GM12891 (cell line): ENCODE measurements at regions not wholly inside any gene's neighbourhood (a gene's known extent, or its start where the extent isn't known, plus 50 kb on each side); places are given as distances from the start of the nearest gene placed in this dataset.
"Not testable (repeated sequence)": the region's sequence is repeated elsewhere in the genome, so short reads cannot be mapped to it uniquely, and the experiment has no call there.

ENCODE experiments used
- DNase-seq: peaks from one replicate; pipeline ENCODE4 v3.0.0; 2011; ENCODE audit warnings: low spot score; ENCODE audit not compliant: insufficient read length
- FAIRE-seq: peaks from 2 replicates; lab custom pipeline; 2011; peaks lifted over from hg19 to GRCh38; lab: Jason Lieb, UNC
- PAX5 ChIP-seq: IDR thresholded peaks from 2 replicates; pipeline ENCODE4 v1.6.1; 2011; ENCODE audit warnings: low read length, moderate library complexity, mild to moderate bottlenecking; ENCODE audit not compliant: insufficient read depth, severe bottlenecking
- POLR2A ChIP-seq: IDR thresholded peaks from 2 replicates; pipeline ENCODE4 v1.6.1; 2011; ENCODE audit warnings: low read depth, low read length, control low read depth
- POLR2AphosphoS5 ChIP-seq: IDR thresholded peaks from 2 replicates; pipeline ENCODE4 v1.6.1; 2011; ENCODE audit warnings: low read depth, low read length, control low read depth
- POU2F2 ChIP-seq: IDR thresholded peaks from 2 replicates; pipeline ENCODE4 v1.6.1; 2011; ENCODE audit warnings: low read depth, mild to moderate bottlenecking, control low read depth, low read length, moderate library complexity
- SPI1 ChIP-seq: IDR thresholded peaks from 2 replicates; pipeline ENCODE4 v1.6.1; 2011; ENCODE audit warnings: low read depth, low read length, control low read depth
- TAF1 ChIP-seq: IDR thresholded peaks from 2 replicates; pipeline ENCODE4 v1.6.1; 2011; ENCODE audit warnings: low read depth, low read length, control low read depth

GRCh38 chr6:106750946-106751345 lies 121.6 kb downstream of the QRSL1 start:
- TF ChIP-seq SPI1 (no peak), POU2F2 (no peak), POLR2A (no peak), POLR2AphosphoS5 (no peak), PAX5 (no peak), TAF1 (no peak)
- FAIRE-seq (no peak), DNase-seq (no peak)

DNA sequence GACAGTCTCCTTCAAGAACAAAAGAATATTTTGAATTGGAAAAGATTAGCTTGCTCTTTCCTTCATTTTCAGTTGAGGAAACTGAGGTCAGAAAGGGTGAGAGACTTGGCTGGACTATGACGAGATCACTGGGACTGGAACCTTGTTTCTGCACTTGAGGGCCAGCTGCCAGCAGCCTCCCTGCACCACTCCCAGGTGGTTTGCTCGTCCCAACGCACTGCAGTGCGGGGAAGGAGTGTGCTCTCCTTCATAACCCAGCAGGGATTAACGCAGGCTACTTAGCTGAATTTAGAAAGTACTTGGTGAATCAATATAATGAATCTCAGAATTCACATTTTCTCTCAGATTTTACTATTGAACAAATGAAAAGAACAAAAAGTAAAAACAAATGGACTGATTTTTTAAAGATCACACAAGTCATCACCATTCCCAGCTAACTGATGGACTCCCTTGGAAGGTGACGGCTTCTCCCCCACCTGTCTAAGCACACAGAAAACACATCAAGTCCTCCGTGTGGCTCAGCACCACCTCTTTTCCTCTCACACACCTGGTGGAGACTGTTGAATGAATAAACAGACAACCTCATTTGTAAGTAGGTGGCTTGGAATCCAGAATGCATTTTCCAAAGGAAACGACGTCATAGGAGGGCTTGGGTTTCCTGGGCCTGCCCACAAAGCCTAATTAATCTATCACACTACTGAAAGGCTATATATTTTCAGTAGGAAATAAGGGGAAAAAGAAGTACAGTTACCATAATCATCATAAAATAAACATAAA lies 121.0 kb downstream of the QRSL1 start:
- TF ChIP-seq PAX5: no peak
- TF ChIP-seq POLR2A: no peak
- TF ChIP-seq SPI1: no peak
- TF ChIP-seq POU2F2: no peak
- no peak for TF ChIP-seq POLR2AphosphoS5
- no peak for TF ChIP-seq TAF1
- no peak for DNase-seq
- no peak for FAIRE-seq

- DNase-seq (no peak), FAIRE-seq (no peak)
- TF ChIP-seq PAX5 (no peak), POU2F2 (no peak)
These were observed 120.2 kb downstream of the QRSL1 start for GRCh38 chr6:106749609-106750008.

GRCh38 chr6:106748547-106749207 lies 119.3 kb downstream of the QRSL1 start:
- FAIRE-seq: no peak
- no peak for DNase-seq
- TF ChIP-seq PAX5: no peak

GRCh38 chr6:106747139-106747538 lies 117.8 kb downstream of the QRSL1 start:
- FAIRE-seq (no peak), DNase-seq (no peak)
- TF ChIP-seq POLR2A: no peak
- TF ChIP-seq PAX5: no peak
- no peak for TF ChIP-seq TAF1
- TF ChIP-seq POU2F2: no peak
- TF ChIP-seq POLR2AphosphoS5: no peak
- TF ChIP-seq SPI1: no peak

- no peak for FAIRE-seq
- no peak for DNase-seq
- TF ChIP-seq PAX5 (no peak), POLR2AphosphoS5 (no peak), SPI1 (no peak), POLR2A (no peak), TAF1 (no peak), POU2F2 (no peak)
These were observed 117.3 kb downstream of the QRSL1 start for GRCh38 chr6:106746652-106747051.

GRCh38 chr6:106745824-106746582 lies 116.6 kb downstream of the QRSL1 start:
- DNase-seq: no peak
- TF ChIP-seq POLR2AphosphoS5 (no peak), POLR2A (no peak), TAF1 (no peak), PAX5 (no peak), SPI1 (no peak)
- no peak for FAIRE-seq

DNA sequence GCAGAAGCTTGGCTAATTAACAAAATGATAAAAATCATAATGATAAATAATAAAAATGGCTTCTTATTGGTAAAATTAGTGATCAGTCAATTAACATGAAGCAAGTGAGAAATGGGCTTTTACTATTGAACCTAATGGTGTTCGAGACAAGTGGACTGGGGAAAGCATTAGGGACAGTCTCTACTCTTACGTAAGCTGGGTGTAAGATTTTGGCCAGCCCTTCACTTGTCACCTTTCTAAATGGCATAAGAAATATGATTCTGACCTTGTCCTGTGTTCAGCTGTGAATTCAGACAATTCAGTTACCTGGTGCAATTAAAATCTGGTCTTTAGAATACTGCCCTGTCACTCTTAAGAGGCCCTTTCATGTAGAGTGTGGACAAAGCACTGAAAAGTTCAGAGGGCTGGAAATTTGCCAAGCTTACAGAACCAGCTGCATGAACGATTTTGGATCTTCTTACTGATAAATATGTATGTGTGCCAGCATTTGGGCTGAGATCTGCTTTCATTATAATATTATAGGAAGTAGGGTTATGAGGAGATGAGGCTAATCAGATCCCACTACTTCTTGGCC lies 115.9 kb downstream of the QRSL1 start:
- FAIRE-seq (no peak), DNase-seq (no peak)
- TF ChIP-seq SPI1 (no peak), TAF1 (no peak), POU2F2 (no peak), POLR2AphosphoS5 (no peak), POLR2A (no peak), PAX5 (no peak)

DNA sequence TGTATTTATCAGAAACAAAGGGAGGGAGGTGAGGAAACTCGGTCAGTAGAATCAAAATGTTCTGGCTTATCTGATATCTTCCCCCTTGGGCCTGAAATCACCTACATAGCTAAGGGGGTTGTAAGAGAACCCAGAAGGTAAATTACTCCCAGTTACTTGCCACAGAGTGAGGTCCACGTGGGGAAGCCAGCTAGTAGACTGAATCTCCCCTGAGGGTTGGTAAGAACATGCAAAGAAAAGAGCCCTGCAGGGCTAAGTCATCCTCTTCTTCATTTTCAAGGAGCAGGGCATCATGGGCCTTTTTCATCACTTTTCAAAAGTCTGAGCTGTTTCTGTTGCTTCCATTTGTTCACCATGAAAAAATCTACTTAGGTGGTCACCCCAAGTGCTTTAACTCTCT lies 115.4 kb downstream of the QRSL1 start:
- TF ChIP-seq PAX5: no peak
- TF ChIP-seq TAF1: no peak
- no peak for TF ChIP-seq POLR2AphosphoS5
- no peak for TF ChIP-seq POU2F2
- TF ChIP-seq POLR2A: no peak
- TF ChIP-seq SPI1: no peak
- FAIRE-seq (no peak), DNase-seq (no peak)

DNA sequence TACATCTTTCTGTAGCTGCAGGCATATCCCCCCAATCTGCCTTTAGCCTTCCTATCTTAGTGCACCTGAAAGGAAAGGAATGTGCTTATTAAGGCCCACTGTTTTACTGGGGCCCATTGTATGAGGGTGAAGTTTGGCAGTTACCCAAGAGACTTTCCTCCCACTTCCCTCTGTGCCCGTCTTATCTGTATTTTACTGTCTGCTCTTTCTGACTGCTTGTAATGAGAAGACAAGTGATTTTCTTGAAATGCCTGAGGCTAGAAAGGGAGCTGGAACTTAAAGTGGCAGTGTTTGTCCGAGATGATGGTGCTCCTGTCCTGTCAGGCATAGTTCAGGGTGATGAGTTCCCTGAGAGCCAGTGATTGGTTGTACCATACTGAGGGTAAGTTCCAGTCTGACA lies 114.7 kb downstream of the QRSL1 start:
- DNase-seq, FAIRE-seq: not testable (repeated sequence)
